GM19438 (cell line): ENCODE measurements at regions not wholly inside any gene's neighbourhood (a gene's known extent, or its start where the extent isn't known, plus 50 kb on each side); places are given as distances from the start of the nearest gene placed in this dataset.

Experiments used
- ATAC-seq: cut with Tn5 transposase; IDR thresholded peaks from one replicate; pipeline ENCODE4 v1.9.1; 2021; ENCODE audit warnings: low read depth; ENCODE audit not compliant: unreplicated experiment

DNA sequence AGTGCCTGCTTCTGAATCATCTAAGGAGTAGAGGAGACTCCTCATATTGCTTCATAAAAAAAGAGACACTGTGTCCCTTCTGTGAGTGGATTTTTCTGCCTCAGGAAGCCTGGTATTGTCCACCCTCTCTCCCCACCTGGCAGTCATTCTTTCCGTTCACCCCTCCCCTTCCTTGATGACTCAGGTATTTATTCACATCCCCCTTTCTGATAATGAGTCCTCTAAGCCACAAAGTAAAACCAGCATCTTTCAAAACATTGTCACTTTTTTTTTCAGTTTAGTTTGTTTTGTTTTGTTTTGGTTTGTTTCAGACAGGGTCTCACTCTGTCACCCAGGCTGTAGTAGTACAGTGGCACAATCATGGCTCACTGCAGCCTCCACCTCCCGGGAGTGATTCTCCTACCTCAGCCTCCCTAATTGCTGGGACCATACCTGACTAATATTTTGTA lies 65.2 kb upstream of the UBE2E1 start:
- ATAC-seq, result peak; percentile 89

DNA sequence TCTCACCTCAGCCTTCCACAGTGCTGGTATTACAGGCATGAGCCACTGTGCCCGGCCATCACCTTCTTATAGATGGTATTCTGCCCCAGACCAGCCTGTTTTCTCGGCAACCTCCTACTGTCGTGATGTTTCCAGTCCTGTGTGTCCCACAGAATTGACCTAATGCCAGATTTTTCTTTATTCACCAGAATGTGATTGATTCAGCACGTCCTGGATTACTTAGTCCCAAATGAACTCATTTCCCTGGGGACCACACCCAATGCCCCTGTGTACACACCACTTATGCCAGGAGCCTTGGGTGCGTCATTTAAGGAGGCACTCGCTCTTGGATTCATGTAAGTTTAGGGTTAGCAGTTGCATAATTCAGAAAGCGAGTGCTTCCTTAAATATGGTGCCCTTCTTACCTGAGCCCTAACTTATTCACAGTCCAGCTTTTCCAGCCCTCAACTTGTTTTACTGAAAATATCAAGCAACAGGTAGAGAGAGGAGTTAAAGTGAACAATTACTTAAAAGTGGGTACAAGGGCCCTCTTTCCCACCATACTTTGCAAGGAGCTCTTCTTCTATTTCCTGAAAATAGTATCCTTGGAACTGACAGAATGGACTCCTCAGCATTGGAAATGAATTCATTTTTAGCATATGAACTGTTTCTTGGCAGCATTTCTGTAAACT lies 64.6 kb upstream of the UBE2E1 start:
- no peak for ATAC-seq

DNA sequence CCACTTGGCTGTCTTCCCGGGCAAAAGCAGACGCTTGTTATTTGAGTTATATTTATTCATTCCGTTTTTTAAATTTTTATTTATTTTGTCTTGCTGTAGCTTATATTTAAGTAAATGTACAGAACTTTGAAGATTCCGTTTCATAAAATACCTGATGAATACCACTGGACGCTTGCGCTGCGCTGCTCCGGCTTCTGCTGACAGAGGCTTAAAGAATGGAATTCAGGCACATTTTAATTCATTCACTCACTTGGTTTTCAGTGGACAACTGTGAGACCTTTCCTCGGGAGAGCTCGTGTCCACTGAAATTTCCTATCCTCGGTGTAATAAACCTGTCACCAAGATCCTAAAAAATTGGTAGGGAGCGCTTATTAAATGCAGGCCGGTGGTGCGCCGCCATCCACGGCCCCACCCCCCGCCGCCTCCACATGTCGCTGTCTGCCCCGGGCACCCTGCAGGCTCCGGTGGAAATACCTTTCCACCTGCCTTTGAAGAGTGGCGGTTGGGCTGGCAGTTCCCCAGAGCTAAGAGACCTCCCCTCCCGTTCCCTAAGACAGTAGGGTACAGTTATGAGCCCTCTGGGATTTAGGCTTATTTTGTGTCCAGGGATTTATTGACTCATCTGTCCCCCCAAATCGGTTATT lies 62.5 kb upstream of the UBE2E1 start:
- ATAC-seq, result no peak

DNA sequence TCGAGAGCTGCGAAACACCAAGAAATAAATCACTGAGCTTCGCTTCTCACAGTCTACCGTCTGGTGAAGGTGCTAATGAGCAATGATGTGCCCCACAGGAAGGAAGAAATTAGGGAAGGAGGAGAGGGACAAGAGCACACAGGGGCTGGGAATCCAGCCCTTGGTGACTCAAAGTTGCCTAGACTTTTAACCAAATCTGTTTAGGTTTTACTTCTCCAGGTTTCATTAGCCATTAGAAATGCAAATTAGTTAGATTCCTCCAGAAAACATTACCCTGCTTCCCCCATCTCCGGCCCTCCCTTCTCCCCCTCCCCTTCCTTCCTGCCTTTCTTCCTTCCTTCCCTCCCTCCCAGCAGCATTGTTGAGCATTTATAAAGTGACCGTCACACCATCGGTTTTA lies 59.3 kb upstream of the UBE2E1 start:
- ATAC-seq, result no peak

DNA sequence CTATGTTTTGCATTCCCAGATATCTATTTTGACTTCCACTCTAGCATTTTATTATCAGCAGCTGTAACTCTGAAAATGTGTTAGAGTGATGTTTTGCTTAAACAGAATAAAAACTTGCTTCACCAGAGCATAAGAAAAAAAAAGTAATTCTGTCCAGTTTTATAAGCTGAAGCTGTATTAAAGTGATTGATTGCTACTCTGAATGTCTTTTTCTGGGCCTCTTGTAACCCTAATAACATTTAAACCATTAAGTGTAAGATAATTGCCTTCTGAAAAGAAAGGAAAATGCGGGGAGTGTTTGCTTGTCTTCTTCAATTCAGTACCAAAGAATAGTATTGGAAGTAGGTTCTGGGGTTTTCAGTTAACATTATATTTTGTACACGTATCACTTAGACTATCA lies 57.9 kb upstream of the UBE2E1 start:
- ATAC-seq, result no peak

DNA sequence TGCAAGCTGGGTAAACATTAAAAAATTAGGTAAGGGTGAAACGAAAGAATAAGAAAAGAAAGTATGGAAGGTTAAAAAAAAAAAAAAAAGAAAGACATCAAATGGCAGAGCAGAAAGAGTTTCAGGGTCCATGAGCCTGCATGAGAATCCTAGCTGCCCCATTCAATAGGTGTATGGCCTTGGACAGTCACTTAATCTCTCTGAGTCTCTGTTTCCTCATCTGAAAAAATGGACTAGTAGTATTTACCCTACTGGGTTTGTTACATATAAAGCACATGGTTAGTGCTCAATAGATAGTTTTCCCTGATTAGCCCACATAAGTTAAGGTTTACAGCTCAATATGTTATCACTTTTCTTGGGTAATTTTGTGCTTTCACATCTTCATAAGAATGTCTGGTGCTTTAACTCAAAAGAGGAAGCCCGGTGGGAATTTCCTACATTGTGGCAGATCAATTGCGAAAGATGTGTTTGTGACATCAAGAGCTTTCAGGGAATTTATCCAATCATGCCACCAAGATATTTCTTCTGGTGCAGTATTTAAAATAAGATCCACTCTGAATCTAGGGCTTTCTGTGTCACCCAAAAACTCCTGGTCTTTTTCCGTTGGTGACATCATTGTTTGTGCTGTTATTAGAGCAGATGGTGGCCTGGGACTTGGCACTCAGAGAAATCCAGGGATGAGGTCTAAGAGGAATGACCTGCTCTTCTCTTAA lies 57.2 kb upstream of the UBE2E1 start:
- ATAC-seq, result no peak

DNA sequence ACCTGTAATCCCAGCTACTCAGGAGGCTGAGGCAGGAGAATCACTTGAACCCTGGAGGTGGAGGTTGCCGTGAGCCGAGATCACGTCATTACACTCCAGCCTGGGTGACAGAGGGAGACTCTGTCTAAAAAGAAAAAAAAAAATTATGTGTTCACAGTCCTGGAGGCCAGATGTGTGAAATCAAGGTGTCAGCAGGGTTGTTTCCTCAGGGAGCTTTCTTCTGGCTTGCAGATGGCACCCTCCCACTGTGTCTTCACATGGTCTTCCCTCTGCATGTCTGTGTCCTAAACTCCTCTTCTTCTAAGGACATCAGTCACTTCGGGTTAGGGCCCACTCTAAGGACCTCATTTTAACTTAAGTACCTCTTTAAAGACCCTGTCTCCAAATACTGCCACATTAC lies 56.1 kb upstream of the UBE2E1 start:
- ATAC-seq, result no peak

DNA sequence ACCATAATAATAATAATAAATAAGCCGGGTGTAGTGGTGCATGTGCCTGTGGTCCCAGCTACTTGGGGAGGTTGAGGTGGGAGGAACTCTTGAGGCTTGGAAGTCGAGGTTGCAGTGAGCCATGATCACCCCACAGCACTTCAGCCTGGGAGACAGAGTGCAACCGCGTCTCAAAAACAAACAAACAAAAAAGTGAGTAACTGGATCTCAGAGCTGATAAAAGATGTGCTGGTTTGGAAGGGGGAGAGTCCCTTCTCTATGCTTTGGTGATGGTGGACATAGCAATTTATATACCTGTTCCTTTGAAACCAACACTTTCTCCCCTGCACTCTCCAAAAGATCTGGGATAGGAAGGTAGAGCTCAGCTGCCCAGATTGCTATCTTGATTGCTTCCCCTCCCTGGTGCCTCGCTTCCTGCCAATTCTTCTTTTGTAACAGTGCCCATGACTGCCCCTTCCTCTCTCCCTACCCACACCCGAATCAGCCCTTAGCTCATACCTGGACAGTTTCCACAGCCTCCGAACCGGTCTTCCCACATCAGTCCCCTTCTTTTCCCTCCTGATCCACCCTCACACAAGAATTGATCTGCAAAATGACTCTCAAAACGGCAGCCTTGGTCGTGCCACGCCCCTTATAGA lies 55.1 kb upstream of the UBE2E1 start:
- ATAC-seq, result no peak

DNA sequence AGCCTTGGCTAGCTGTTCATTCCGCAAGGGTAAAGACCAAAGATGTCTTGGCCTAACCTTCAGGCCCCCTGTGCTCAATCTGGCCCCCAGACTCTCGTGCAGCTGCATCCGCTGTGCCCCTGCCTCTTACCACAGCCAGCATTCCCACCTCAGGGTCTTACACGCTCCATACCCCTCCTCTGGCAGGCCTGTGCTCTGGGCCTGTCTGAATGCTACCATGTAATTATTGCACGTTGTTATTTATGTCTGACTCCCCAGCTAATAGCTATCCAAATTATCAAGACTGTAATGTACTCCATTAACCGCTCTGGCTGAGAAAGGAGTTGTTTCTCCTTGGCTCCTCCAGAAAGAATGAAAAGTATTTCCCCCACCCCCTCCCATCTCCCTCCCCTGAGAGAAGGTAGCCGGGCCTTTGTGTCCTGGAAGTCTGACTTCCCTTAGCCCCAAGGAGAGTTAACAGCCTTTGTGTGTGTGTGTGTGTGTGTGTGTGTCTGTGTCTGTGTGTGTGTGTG lies 54.5 kb upstream of the UBE2E1 start:
- ATAC-seq, result no peak

DNA sequence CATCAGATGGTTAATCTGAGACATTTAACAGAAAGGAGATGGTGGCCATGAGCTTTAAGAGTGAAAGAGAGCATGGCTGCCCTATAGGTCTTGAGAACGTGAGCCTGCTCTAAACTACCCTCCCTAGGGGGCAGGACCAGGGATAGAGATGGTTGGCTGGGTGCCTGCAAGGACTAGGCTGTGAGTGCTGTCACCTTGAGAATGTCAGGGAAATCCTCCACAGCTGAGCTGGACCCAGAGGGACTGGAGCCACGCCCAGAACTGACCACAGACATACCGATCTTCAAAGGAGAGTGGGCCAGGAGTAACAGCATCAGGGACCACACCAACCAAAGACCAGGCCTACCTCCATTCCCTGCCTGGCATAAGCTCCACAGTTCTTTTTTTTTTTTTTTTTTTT lies 53.6 kb upstream of the UBE2E1 start:
- no peak for ATAC-seq

DNA sequence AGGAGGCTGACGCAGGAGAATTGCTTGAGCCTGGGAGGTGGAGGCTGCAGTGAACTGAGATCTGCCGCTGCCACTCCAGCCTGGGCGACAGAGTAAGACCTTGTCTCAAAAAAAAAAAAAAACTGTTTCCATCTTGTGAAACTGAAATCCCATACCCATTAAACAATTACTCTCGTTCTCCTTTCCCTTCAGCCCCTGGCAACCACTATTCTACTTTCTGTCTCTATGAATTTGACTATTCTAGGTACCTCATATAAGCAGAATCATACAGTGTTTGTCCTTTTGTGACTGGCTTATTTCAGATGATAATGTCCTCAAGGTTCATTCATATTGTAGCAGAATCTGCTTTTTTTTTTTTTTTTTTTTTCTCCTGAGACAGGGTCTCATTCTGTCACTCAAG lies 51.5 kb upstream of the UBE2E1 start:
- ATAC-seq, result no peak
